HEK293T (cell line): ENCODE measurements at regions not wholly inside any gene's neighbourhood (a gene's known extent, or its start where the extent isn't known, plus 50 kb on each side); places are given as distances from the start of the nearest gene placed in this dataset.

Source experiments
- FOXK2 ChIP-seq: fragments of 450-650 bp; IDR thresholded peaks from 2 replicates; pipeline ENCODE4 v1.6.1; 2016; ENCODE audit warnings: mild to moderate bottlenecking
- HDGF ChIP-seq: fragments of 450-650 bp; IDR thresholded peaks from 2 replicates; pipeline ENCODE4 v1.6.1; 2017; ENCODE audit warnings: antibody characterized with exemption, borderline replicate concordance
- SP1 ChIP-seq: fragments of 450-650 bp; IDR thresholded peaks from 2 replicates; pipeline ENCODE4 v1.6.1; 2017
- SUZ12 ChIP-seq: fragments of 450-650 bp; IDR thresholded peaks from 2 replicates; pipeline ENCODE4 v1.6.1; 2016; ENCODE audit warnings: mild to moderate bottlenecking

DNA sequence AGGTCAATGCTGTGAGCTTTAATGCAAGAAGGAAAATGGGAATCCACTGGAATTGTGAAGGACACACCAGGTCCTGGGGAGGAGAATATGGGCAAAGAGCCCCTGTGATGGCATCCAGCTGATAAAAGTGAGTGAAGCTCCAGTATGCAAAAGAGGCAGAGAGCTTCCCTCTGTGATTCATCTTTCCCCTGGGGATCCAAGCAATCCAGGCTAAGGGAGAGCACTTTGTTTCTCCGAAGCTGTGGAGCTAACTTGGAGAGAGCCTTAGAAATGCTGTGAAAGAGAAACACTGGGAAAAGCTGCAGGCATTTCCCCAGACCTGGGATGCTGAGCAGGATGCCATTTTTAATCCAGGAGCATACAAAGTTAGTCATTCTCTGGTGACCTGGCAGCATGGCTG, 489.5 kb downstream of the SH2D4B start:
- TF ChIP-seq SUZ12 (no peak), SP1 (no peak), HDGF (no peak), FOXK2 (no peak)
